ENCODE measurements at regions not wholly inside any gene's neighbourhood (a gene's known extent, or its start where the extent isn't known, plus 50 kb on each side); places are given as distances from the start of the nearest gene placed in this dataset.

DNA sequence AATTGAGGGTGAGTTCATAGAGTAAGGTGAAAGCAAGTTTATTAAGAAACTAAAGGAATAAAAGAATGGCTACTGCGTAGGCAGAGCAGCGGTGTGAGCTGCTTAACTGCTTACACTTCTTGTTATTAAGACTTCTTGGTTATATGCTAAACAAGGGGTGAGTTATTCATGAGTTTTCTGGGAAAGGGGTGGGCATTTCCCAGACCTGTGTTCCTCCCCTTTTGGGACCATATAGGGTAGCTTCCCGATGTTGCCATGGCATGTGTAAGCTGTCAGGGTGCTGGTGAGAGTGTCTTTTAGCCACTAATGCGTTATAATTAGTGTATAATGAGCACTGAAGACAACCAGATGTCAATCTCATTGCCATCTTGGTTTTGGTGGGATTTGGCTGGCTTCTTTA is 126.5 kb downstream of the ARSF start (continued):
- TF ChIP-seq, protein P1, sequence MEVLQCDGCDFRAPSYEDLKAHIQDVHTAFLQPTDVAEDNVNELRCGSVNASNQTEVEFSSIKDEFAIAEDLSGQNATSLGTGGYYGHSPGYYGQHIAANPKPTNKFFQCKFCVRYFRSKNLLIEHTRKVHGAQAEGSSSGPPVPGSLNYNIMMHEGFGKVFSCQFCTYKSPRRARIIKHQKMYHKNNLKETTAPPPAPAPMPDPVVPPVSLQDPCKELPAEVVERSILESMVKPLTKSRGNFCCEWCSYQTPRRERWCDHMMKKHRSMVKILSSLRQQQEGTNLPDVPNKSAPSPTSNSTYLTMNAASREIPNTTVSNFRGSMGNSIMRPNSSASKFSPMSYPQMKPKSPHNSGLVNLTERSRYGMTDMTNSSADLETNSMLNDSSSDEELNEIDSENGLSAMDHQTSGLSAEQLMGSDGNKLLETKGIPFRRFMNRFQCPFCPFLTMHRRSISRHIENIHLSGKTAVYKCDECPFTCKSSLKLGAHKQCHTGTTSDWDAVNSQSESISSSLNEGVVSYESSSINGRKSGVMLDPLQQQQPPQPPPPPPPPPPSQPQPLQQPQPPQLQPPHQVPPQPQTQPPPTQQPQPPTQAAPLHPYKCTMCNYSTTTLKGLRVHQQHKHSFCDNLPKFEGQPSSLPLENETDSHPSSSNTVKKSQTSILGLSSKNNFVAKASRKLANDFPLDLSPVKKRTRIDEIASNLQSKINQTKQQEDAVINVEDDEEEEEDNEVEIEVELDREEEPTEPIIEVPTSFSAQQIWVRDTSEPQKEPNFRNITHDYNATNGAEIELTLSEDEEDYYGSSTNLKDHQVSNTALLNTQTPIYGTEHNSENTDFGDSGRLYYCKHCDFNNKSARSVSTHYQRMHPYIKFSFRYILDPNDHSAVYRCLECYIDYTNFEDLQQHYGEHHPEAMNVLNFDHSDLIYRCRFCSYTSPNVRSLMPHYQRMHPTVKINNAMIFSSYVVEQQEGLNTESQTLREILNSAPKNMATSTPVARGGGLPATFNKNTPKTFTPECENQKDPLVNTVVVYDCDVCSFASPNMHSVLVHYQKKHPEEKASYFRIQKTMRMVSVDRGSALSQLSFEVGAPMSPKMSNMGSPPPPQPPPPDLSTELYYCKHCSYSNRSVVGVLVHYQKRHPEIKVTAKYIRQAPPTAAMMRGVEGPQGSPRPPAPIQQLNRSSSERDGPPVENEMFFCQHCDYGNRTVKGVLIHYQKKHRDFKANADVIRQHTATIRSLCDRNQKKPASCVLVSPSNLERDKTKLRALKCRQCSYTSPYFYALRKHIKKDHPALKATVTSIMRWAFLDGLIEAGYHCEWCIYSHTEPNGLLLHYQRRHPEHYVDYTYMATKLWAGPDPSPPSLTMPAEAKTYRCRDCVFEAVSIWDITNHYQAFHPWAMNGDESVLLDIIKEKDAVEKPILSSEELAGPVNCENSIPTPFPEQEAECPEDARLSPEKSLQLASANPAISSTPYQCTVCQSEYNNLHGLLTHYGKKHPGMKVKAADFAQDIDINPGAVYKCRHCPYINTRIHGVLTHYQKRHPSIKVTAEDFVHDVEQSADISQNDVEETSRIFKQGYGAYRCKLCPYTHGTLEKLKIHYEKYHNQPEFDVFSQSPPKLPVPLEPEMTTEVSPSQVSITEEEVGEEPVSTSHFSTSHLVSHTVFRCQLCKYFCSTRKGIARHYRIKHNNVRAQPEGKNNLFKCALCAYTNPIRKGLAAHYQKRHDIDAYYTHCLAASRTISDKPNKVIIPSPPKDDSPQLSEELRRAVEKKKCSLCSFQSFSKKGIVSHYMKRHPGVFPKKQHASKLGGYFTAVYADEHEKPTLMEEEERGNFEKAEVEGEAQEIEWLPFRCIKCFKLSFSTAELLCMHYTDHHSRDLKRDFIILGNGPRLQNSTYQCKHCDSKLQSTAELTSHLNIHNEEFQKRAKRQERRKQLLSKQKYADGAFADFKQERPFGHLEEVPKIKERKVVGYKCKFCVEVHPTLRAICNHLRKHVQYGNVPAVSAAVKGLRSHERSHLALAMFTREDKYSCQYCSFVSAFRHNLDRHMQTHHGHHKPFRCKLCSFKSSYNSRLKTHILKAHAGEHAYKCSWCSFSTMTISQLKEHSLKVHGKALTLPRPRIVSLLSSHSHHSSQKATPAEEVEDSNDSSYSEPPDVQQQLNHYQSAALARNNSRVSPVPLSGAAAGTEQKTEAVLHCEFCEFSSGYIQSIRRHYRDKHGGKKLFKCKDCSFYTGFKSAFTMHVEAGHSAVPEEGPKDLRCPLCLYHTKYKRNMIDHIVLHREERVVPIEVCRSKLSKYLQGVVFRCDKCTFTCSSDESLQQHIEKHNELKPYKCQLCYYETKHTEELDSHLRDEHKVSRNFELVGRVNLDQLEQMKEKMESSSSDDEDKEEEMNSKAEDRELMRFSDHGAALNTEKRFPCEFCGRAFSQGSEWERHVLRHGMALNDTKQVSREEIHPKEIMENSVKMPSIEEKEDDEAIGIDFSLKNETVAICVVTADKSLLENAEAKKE (CRISPR knock-in tag; IDR thresholded peaks at IDR 0.05): no peak
- TF ChIP-seq, protein P2, sequence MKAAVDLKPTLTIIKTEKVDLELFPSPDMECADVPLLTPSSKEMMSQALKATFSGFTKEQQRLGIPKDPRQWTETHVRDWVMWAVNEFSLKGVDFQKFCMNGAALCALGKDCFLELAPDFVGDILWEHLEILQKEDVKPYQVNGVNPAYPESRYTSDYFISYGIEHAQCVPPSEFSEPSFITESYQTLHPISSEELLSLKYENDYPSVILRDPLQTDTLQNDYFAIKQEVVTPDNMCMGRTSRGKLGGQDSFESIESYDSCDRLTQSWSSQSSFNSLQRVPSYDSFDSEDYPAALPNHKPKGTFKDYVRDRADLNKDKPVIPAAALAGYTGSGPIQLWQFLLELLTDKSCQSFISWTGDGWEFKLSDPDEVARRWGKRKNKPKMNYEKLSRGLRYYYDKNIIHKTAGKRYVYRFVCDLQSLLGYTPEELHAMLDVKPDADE (IDR thresholded peaks at IDR 0.05): no peak

DNA sequence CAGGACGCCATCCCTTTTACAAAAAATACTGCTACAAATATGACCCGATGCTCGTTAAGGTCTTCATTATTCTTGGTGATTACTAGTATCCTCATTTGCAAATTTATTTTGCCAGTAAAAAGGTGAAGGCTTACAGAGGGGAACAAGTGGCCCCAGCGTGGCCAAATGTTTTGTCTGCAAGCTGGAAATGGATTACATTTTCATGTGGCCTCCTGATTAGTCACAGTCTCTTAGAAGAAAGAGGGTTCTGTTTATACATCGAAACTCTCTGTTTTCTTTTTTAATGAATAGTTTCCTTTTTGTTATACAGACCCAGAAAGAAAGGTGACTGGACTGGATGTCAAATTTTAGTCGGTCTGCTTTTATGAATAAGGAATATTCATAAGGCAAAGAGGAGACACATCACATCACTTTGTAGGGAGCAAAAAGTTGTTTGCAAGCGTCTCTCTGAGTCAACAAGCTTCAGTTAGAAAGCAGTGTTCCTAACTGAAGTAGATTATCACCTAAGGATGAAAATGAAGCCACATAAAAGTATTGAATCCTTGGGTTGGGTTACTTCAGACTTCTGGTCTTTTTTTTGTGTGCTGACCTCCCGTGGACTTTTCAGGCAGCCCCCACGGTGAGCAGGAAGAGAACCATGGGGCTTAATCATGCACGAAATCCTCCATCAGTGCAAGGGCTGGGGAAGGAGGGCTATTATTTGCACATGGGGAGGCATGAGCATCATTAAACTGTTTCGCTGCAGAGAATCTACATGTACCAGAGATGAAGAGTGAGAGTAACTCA is 125.6 kb downstream of the ARSF start:
- no peaks in the 10 kb centered on the region for H3K36me3 ChIP-seq (ENCODE audit: insufficient read depth)
- no peak overlapping the region for H3K4me2 ChIP-seq
- H4K20me1 ChIP-seq (replicated peaks; ENCODE audit: insufficient read depth): no peaks in the 10 kb centered on the region
- H3K4me1 Mint-ChIP-seq: peaks cover 7% of the 10 kb centered on the region; the same call in 2 of the 3 replicates
- H3K4me1 ChIP-seq (ENCODE audit: insufficient read depth): 0 out of 2 replicates have a peak, but pooled peaks cover 3% of the 10 kb centered on the region
- ATAC-seq (no peak), DNase-seq (ENCODE audit: low spot score) (no peak)
- H3K27me3 Mint-ChIP-seq (ENCODE audit: insufficient read depth, low read depth, poor library complexity): peaks cover 5% of the 10 kb centered on the region
- H3K4me3 Mint-ChIP-seq: no peak overlapping the region
- no peak overlapping the region for H3K27ac Mint-ChIP-seq
- no peaks in the 10 kb centered on the region for H3F3A ChIP-seq (replicated peaks; ENCODE audit: low read depth)
- no peaks in the 10 kb centered on the region for H3K79me2 ChIP-seq (replicated peaks; ENCODE audit: insufficient read depth)
- H2AFZ ChIP-seq: no peak overlapping the region
- TF ChIP-seq CREB1 (CRISPR knock-in tag; IDR thresholded peaks at IDR 0.05; ENCODE audit: low read depth): no peak
- no peak for TF ChIP-seq EZH2phosphoT487 (IDR thresholded peaks at IDR 0.05; ENCODE audit: unreplicated experiment)
- TF ChIP-seq NANOG (IDR thresholded peaks at IDR 0.05; ENCODE audit: borderline replicate concordance): no peak
- TF ChIP-seq JUNB (IDR thresholded peaks at IDR 0.05; ENCODE audit: unreplicated experiment): no peak
- no peak for TF ChIP-seq ZNF331 (CRISPR knock-in tag; IDR thresholded peaks at IDR 0.05; ENCODE audit: low read depth)
- TF ChIP-seq, protein P3, sequence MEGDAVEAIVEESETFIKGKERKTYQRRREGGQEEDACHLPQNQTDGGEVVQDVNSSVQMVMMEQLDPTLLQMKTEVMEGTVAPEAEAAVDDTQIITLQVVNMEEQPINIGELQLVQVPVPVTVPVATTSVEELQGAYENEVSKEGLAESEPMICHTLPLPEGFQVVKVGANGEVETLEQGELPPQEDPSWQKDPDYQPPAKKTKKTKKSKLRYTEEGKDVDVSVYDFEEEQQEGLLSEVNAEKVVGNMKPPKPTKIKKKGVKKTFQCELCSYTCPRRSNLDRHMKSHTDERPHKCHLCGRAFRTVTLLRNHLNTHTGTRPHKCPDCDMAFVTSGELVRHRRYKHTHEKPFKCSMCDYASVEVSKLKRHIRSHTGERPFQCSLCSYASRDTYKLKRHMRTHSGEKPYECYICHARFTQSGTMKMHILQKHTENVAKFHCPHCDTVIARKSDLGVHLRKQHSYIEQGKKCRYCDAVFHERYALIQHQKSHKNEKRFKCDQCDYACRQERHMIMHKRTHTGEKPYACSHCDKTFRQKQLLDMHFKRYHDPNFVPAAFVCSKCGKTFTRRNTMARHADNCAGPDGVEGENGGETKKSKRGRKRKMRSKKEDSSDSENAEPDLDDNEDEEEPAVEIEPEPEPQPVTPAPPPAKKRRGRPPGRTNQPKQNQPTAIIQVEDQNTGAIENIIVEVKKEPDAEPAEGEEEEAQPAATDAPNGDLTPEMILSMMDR (conservative IDR thresholded peaks at IDR 0.05; ENCODE audit: low read depth in 2 of 2): no peak
- TF ChIP-seq ZNF114 (CRISPR knock-in tag; IDR thresholded peaks at IDR 0.05): no peak
- no peak for TF ChIP-seq EZH2 (IDR thresholded peaks at IDR 0.05; ENCODE audit: low read depth, unreplicated experiment)
- H3K27me3 ChIP-seq (ENCODE audit: insufficient read depth): no peaks in the 10 kb centered on the region
- H3K27ac ChIP-seq (ENCODE audit: low read depth): no peak overlapping the region
- no peaks in the 10 kb centered on the region for H3K9me2 ChIP-seq (ENCODE audit: insufficient read depth)
- H3K4me3 ChIP-seq: no peak overlapping the region
- no peaks in the 10 kb centered on the region for H3K9me3 Mint-ChIP-seq
- H3K36me3 Mint-ChIP-seq (ENCODE audit: low read depth): no peaks in the 10 kb centered on the region
